NCI-H69 (cell line): ENCODE measurements at regions not wholly inside any gene's neighbourhood (a gene's known extent, or its start where the extent isn't known, plus 50 kb on each side); places are given as distances from the start of the nearest gene placed in this dataset.
A peak's percentile ranks its signal among the peaks of the same experiment; 100 is the strongest.

Experiments
- DNase-seq: peaks from one replicate; lab custom pipeline; 2025; lab: John Stamatoyannopoulos, UW

GRCh38 chr7:32177232-32177631, 107.0 kb upstream of the PDE1C start:
- DNase-seq: no peak

GRCh38 chr7:32175099-32175498, 104.9 kb upstream of the PDE1C start:
- no peak for DNase-seq

- DNase-seq: no peak
These were observed 101.0 kb upstream of the PDE1C start for GRCh38 chr7:32171248-32171647.

GRCh38 chr7:32170838-32171237, 100.6 kb upstream of the PDE1C start:
- DNase-seq: no peak

GRCh38 chr7:32169228-32169627, 99.0 kb upstream of the PDE1C start:
- DNase-seq: no peak

- no peak for DNase-seq
These were observed 97.6 kb upstream of the PDE1C start for GRCh38 chr7:32167815-32168214.

GRCh38 chr7:32167256-32167655, 97.0 kb upstream of the PDE1C start:
- DNase-seq: no peak

GRCh38 chr7:32164341-32164996, 94.3 kb upstream of the PDE1C start:
- DNase-seq: peak; percentile 15

GRCh38 chr7:32163896-32164295, 93.7 kb upstream of the PDE1C start:
- no peak for DNase-seq

- DNase-seq: peak; percentile 3
These were observed 93.1 kb upstream of the PDE1C start for GRCh38 chr7:32163141-32163806.

- DNase-seq: no peak
These were observed 91.5 kb upstream of the PDE1C start for GRCh38 chr7:32161708-32162107.

- no peak for DNase-seq
These were observed 88.8 kb upstream of the PDE1C start for GRCh38 chr7:32158751-32159745.

- no peak for DNase-seq
These were observed 87.9 kb upstream of the PDE1C start for GRCh38 chr7:32158076-32158475.

- DNase-seq: no peak
These were observed 85.5 kb upstream of the PDE1C start for GRCh38 chr7:32155712-32156111.

GRCh38 chr7:32154797-32155196, 84.6 kb upstream of the PDE1C start:
- DNase-seq: no peak

- no peak for DNase-seq
These were observed 82.8 kb upstream of the PDE1C start for GRCh38 chr7:32153006-32153405.

GRCh38 chr7:32152576-32152975, 82.4 kb upstream of the PDE1C start:
- no peak for DNase-seq

GRCh38 chr7:32150589-32150988, 80.4 kb upstream of the PDE1C start:
- no peak for DNase-seq

GRCh38 chr7:32150039-32150438, 79.8 kb upstream of the PDE1C start:
- DNase-seq: no peak

GRCh38 chr7:32147546-32148268, 77.5 kb upstream of the PDE1C start:
- DNase-seq: no peak

- no peak for DNase-seq
These were observed 75.7 kb upstream of the PDE1C start for GRCh38 chr7:32145911-32146310.

GRCh38 chr7:32144676-32145075, 74.5 kb upstream of the PDE1C start:
- DNase-seq: no peak
